GM23338 (cell line): ENCODE measurements at regions not wholly inside any gene's neighbourhood (a gene's known extent, or its start where the extent isn't known, plus 50 kb on each side); places are given as distances from the start of the nearest gene placed in this dataset.

Experiments used
- ATAC-seq: fragments of 200-7000 bp; cut with Tn5 transposase; 3 replicates; pipeline ENCODE4 v1.9.1; 2020
- DNase-seq: peaks from one replicate; pipeline ENCODE4 v3.0.0-alpha.2; 2015; ENCODE audit warnings: low spot score
- H2AFZ ChIP-seq: fragments of 200-600 bp; sonication (generic); 2 replicates; pipeline ENCODE4 v1.8.0; 2016; ENCODE audit warnings: antibody characterized with exemption, mild to moderate bottlenecking, moderate library complexity
- H3F3A ChIP-seq: fragments of 200-600 bp; sonication (generic); replicated peaks from 2 replicates; pipeline ENCODE4 v1.8.0; 2017; ENCODE audit warnings: antibody characterized with exemption, mixed run types, low read depth
- H3K27ac ChIP-seq: fragments of 200-600 bp; sonication (generic); 2 replicates; pipeline ENCODE4 v1.6.1; 2016; ENCODE audit warnings: low read depth
- H3K27me3 ChIP-seq: fragments of 200-600 bp; sonication (generic); 2 replicates; pipeline ENCODE4 v1.8.0; 2016; ENCODE audit warnings: mild to moderate bottlenecking, mixed run types, moderate library complexity; ENCODE audit not compliant: insufficient read depth
- H3K36me3 ChIP-seq: fragments of 200-600 bp; sonication (generic); 2 replicates; pipeline ENCODE4 v1.8.0; 2016; ENCODE audit warnings: mild to moderate bottlenecking; ENCODE audit not compliant: insufficient read depth
- H3K4me1 ChIP-seq: fragments of 200-600 bp; sonication (generic); 2 replicates; pipeline ENCODE4 v1.8.0; 2016; ENCODE audit warnings: mild to moderate bottlenecking, moderate library complexity; ENCODE audit not compliant: insufficient read depth
- H3K4me2 ChIP-seq: fragments of 200-600 bp; sonication (generic); 2 replicates; pipeline ENCODE4 v1.7.1; 2017; ENCODE audit warnings: mixed run types
- H3K4me3 ChIP-seq: fragments of 200-600 bp; sonication (generic); 2 replicates; pipeline ENCODE4 v1.6.1; 2016; ENCODE audit warnings: mixed run types
- H3K79me2 ChIP-seq: fragments of 200-600 bp; sonication (generic); replicated peaks from 2 replicates; pipeline ENCODE4 v1.8.0; 2017; ENCODE audit warnings: mild to moderate bottlenecking; ENCODE audit not compliant: insufficient read depth
- H3K9me2 ChIP-seq: fragments of 200-600 bp; sonication (generic); 2 replicates; pipeline ENCODE4 v1.8.0; 2017; ENCODE audit not compliant: insufficient read depth
- H4K20me1 ChIP-seq: fragments of 200-600 bp; sonication (generic); replicated peaks from 2 replicates; pipeline ENCODE4 v1.8.0; 2017; ENCODE audit warnings: mild to moderate bottlenecking; ENCODE audit not compliant: insufficient read depth
- H3K27ac Mint-ChIP-seq: 2 replicates; pipeline ENCODE4 v1.8.0; 2020; ENCODE audit warnings: inconsistent platforms, mild to moderate bottlenecking, moderate library complexity, mixed read lengths
- H3K27me3 Mint-ChIP-seq: 3 replicates; pipeline ENCODE4 v1.8.0; 2022; ENCODE audit warnings: low read depth, mild to moderate bottlenecking, moderate library complexity, mixed read lengths, inconsistent platforms; ENCODE audit not compliant: insufficient read depth, poor library complexity
- H3K36me3 Mint-ChIP-seq: 3 replicates; pipeline ENCODE4 v1.8.0; 2021; ENCODE audit warnings: low read depth, mild to moderate bottlenecking, inconsistent platforms, moderate library complexity, mixed read lengths
- H3K4me1 Mint-ChIP-seq: 3 replicates; pipeline ENCODE4 v1.8.0; 2020; ENCODE audit warnings: mild to moderate bottlenecking, inconsistent platforms, mixed read lengths
- H3K4me3 Mint-ChIP-seq: 3 replicates; pipeline ENCODE4 v1.8.0; 2021; ENCODE audit warnings: moderate library complexity, mild to moderate bottlenecking, inconsistent platforms, mixed read lengths
- H3K9me3 Mint-ChIP-seq: 3 replicates; pipeline ENCODE4 v1.8.0; 2020; ENCODE audit warnings: moderate library complexity, mild to moderate bottlenecking, inconsistent platforms, mixed read lengths
- CREB1 ChIP-seq: fragments of 250-450 bp; sonication (Bioruptor Pico); IDR thresholded peaks from 2 replicates; pipeline ENCODE4 v1.5.0; 2020; ENCODE audit warnings: low read depth, mild to moderate bottlenecking, moderate library complexity
- EZH2 ChIP-seq: fragments of 200-600 bp; sonication (generic); IDR thresholded peaks from one replicate; pipeline ENCODE4 v1.8.0; 2017; ENCODE audit warnings: antibody characterized with exemption, mild to moderate bottlenecking, low read depth; ENCODE audit not compliant: unreplicated experiment
- EZH2phosphoT487 ChIP-seq: fragments of 200-600 bp; sonication (generic); IDR thresholded peaks from one replicate; pipeline ENCODE4 v1.8.1; 2018; ENCODE audit warnings: antibody characterized with exemption; ENCODE audit not compliant: unreplicated experiment
- JUNB ChIP-seq: IDR thresholded peaks from one replicate; pipeline ENCODE4 v1.6.1; 2016; ENCODE audit warnings: antibody characterized with exemption; ENCODE audit not compliant: unreplicated experiment
- NANOG ChIP-seq: IDR thresholded peaks from 2 replicates; pipeline ENCODE4 v1.6.1; 2016; ENCODE audit warnings: antibody characterized with exemption, borderline replicate concordance
- POLR2AphosphoS5 ChIP-seq: IDR thresholded peaks from 2 replicates; pipeline ENCODE4 v1.6.1; 2016; ENCODE audit warnings: antibody characterized with exemption, low read depth
- STAT1 ChIP-seq: IDR thresholded peaks from one replicate; pipeline ENCODE4 v1.6.1; 2016; ENCODE audit warnings: antibody characterized with exemption; ENCODE audit not compliant: unreplicated experiment
- ZNF114 ChIP-seq: fragments of 250-450 bp; sonication (Bioruptor Pico); IDR thresholded peaks from 2 replicates; pipeline ENCODE4 v1.5.0; 2020; ENCODE audit warnings: mild to moderate bottlenecking, moderate library complexity
- ZNF331 ChIP-seq: fragments of 250-450 bp; sonication (Bioruptor Pico); IDR thresholded peaks from 2 replicates; pipeline ENCODE4 v1.5.0; 2020; ENCODE audit warnings: low read depth, mild to moderate bottlenecking, moderate library complexity
- TF ChIP-seq, protein P1 (sequence below), 2 experiments: fragments of 200-600 bp in 1 of 2; sonication (generic) in 1 of 2; conservative IDR thresholded peaks; 2 replicates each; pipeline versions ENCODE4 v1.5.1 to v1.6.1; 2016 to 2017; ENCODE audit warnings: antibody characterized with exemption in 2 of 2, low read depth in 2 of 2, mild to moderate bottlenecking in 2 of 2, moderate library complexity in 1 of 2
- TF ChIP-seq, protein P2 (sequence below): IDR thresholded peaks from 2 replicates; pipeline ENCODE4 v1.6.1; 2016; ENCODE audit warnings: antibody characterized with exemption
- TF ChIP-seq, protein P3 (sequence below): IDR thresholded peaks from one replicate; pipeline ENCODE4 v1.6.1; 2018; ENCODE audit warnings: antibody characterized with exemption; ENCODE audit not compliant: unreplicated experiment
- TF ChIP-seq, protein P4 (sequence below): fragments of 250-450 bp; sonication (Bioruptor Pico); IDR thresholded peaks from 2 replicates; pipeline ENCODE4 v1.5.0; 2020; ENCODE audit warnings: mild to moderate bottlenecking, moderate library complexity

DNA sequence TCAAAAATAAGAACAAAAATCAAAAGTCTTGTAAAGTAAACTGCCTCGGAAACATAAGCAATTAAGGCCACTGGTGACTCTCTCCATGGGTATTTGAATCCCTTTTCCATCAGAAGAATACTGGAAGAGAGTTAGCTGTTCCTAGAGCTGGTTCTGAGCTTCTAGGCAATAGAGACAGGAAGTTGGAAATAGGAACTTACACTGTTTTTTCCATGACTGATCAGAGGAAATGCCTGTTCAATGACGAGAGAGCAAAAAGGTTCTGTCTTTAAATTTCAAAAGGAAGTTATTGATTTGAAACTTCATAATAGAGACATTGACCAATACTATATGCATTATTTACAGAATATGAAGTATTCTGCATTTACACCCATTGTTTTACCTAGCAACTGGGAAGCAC lies 503.5 kb upstream of the ARX start:
- Histone ChIP-seq H4K20me1 (no peaks in the 10 kb centered on the region), H3K9me2 (no peaks in the 10 kb centered on the region), H3K4me1 (no peaks in the 10 kb centered on the region), H3K4me3 (no peak overlapping the region), H3K27ac (no peak overlapping the region), H2AFZ (no peak overlapping the region), H3K4me2 (no peak overlapping the region), H3K27me3 (no peaks in the 10 kb centered on the region), H3K79me2 (no peaks in the 10 kb centered on the region), H3K36me3 (no peaks in the 10 kb centered on the region), H3F3A (no peaks in the 10 kb centered on the region)
- Mint-ChIP-seq H3K27ac (no peak overlapping the region), H3K27me3 (no peaks in the 10 kb centered on the region), H3K36me3 (no peaks in the 10 kb centered on the region), H3K4me1 (no peaks in the 10 kb centered on the region), H3K9me3 (no peaks in the 10 kb centered on the region; the same call in 2 of the 3 replicates), H3K4me3 (no peak overlapping the region)
- DNase-seq (no peak), ATAC-seq (no peak)
- no peak for TF ChIP-seq NANOG
- TF ChIP-seq, protein P1, sequence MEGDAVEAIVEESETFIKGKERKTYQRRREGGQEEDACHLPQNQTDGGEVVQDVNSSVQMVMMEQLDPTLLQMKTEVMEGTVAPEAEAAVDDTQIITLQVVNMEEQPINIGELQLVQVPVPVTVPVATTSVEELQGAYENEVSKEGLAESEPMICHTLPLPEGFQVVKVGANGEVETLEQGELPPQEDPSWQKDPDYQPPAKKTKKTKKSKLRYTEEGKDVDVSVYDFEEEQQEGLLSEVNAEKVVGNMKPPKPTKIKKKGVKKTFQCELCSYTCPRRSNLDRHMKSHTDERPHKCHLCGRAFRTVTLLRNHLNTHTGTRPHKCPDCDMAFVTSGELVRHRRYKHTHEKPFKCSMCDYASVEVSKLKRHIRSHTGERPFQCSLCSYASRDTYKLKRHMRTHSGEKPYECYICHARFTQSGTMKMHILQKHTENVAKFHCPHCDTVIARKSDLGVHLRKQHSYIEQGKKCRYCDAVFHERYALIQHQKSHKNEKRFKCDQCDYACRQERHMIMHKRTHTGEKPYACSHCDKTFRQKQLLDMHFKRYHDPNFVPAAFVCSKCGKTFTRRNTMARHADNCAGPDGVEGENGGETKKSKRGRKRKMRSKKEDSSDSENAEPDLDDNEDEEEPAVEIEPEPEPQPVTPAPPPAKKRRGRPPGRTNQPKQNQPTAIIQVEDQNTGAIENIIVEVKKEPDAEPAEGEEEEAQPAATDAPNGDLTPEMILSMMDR (conservative IDR thresholded peaks at IDR 0.05; ENCODE audit: low read depth in 2 of 2), result no peak
- TF ChIP-seq, protein P2, sequence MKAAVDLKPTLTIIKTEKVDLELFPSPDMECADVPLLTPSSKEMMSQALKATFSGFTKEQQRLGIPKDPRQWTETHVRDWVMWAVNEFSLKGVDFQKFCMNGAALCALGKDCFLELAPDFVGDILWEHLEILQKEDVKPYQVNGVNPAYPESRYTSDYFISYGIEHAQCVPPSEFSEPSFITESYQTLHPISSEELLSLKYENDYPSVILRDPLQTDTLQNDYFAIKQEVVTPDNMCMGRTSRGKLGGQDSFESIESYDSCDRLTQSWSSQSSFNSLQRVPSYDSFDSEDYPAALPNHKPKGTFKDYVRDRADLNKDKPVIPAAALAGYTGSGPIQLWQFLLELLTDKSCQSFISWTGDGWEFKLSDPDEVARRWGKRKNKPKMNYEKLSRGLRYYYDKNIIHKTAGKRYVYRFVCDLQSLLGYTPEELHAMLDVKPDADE, result no peak
- no peak for TF ChIP-seq ZNF331 (CRISPR knock-in tag)
- TF ChIP-seq, protein P3, sequence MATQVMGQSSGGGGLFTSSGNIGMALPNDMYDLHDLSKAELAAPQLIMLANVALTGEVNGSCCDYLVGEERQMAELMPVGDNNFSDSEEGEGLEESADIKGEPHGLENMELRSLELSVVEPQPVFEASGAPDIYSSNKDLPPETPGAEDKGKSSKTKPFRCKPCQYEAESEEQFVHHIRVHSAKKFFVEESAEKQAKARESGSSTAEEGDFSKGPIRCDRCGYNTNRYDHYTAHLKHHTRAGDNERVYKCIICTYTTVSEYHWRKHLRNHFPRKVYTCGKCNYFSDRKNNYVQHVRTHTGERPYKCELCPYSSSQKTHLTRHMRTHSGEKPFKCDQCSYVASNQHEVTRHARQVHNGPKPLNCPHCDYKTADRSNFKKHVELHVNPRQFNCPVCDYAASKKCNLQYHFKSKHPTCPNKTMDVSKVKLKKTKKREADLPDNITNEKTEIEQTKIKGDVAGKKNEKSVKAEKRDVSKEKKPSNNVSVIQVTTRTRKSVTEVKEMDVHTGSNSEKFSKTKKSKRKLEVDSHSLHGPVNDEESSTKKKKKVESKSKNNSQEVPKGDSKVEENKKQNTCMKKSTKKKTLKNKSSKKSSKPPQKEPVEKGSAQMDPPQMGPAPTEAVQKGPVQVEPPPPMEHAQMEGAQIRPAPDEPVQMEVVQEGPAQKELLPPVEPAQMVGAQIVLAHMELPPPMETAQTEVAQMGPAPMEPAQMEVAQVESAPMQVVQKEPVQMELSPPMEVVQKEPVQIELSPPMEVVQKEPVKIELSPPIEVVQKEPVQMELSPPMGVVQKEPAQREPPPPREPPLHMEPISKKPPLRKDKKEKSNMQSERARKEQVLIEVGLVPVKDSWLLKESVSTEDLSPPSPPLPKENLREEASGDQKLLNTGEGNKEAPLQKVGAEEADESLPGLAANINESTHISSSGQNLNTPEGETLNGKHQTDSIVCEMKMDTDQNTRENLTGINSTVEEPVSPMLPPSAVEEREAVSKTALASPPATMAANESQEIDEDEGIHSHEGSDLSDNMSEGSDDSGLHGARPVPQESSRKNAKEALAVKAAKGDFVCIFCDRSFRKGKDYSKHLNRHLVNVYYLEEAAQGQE, result no peak
- TF ChIP-seq ZNF114, result no peak
- TF ChIP-seq, protein P4, sequence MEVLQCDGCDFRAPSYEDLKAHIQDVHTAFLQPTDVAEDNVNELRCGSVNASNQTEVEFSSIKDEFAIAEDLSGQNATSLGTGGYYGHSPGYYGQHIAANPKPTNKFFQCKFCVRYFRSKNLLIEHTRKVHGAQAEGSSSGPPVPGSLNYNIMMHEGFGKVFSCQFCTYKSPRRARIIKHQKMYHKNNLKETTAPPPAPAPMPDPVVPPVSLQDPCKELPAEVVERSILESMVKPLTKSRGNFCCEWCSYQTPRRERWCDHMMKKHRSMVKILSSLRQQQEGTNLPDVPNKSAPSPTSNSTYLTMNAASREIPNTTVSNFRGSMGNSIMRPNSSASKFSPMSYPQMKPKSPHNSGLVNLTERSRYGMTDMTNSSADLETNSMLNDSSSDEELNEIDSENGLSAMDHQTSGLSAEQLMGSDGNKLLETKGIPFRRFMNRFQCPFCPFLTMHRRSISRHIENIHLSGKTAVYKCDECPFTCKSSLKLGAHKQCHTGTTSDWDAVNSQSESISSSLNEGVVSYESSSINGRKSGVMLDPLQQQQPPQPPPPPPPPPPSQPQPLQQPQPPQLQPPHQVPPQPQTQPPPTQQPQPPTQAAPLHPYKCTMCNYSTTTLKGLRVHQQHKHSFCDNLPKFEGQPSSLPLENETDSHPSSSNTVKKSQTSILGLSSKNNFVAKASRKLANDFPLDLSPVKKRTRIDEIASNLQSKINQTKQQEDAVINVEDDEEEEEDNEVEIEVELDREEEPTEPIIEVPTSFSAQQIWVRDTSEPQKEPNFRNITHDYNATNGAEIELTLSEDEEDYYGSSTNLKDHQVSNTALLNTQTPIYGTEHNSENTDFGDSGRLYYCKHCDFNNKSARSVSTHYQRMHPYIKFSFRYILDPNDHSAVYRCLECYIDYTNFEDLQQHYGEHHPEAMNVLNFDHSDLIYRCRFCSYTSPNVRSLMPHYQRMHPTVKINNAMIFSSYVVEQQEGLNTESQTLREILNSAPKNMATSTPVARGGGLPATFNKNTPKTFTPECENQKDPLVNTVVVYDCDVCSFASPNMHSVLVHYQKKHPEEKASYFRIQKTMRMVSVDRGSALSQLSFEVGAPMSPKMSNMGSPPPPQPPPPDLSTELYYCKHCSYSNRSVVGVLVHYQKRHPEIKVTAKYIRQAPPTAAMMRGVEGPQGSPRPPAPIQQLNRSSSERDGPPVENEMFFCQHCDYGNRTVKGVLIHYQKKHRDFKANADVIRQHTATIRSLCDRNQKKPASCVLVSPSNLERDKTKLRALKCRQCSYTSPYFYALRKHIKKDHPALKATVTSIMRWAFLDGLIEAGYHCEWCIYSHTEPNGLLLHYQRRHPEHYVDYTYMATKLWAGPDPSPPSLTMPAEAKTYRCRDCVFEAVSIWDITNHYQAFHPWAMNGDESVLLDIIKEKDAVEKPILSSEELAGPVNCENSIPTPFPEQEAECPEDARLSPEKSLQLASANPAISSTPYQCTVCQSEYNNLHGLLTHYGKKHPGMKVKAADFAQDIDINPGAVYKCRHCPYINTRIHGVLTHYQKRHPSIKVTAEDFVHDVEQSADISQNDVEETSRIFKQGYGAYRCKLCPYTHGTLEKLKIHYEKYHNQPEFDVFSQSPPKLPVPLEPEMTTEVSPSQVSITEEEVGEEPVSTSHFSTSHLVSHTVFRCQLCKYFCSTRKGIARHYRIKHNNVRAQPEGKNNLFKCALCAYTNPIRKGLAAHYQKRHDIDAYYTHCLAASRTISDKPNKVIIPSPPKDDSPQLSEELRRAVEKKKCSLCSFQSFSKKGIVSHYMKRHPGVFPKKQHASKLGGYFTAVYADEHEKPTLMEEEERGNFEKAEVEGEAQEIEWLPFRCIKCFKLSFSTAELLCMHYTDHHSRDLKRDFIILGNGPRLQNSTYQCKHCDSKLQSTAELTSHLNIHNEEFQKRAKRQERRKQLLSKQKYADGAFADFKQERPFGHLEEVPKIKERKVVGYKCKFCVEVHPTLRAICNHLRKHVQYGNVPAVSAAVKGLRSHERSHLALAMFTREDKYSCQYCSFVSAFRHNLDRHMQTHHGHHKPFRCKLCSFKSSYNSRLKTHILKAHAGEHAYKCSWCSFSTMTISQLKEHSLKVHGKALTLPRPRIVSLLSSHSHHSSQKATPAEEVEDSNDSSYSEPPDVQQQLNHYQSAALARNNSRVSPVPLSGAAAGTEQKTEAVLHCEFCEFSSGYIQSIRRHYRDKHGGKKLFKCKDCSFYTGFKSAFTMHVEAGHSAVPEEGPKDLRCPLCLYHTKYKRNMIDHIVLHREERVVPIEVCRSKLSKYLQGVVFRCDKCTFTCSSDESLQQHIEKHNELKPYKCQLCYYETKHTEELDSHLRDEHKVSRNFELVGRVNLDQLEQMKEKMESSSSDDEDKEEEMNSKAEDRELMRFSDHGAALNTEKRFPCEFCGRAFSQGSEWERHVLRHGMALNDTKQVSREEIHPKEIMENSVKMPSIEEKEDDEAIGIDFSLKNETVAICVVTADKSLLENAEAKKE (CRISPR knock-in tag), result no peak
- TF ChIP-seq EZH2, result no peak
- no peak for TF ChIP-seq STAT1
- no peak for TF ChIP-seq CREB1 (CRISPR knock-in tag)
- no peak for TF ChIP-seq EZH2phosphoT487
- no peak for TF ChIP-seq POLR2AphosphoS5
- no peak for TF ChIP-seq JUNB
